Transverse colon (tissue), 4 donors: ENCODE measurements at regions not wholly inside any gene's neighbourhood (a gene's known extent, or its start where the extent isn't known, plus 50 kb on each side); places are given as distances from the start of the nearest gene placed in this dataset.

Experiments used
- DNase-seq: peaks from one replicate; pipeline ENCODE4 v3.0.0-alpha.2; 2019
- H3K27ac ChIP-seq, 4 donors: fragments of 200-600 bp; sonication (generic); 2 replicates each; pipeline ENCODE4 v1.5.1; 2016 to 2018; ENCODE audit warnings: inconsistent platforms in 4 of 4
- H3K27me3 ChIP-seq: fragments of 200-600 bp; sonication (generic); 2 replicates; pipeline ENCODE4 v1.5.1; 2017; ENCODE audit warnings: inconsistent platforms
- H3K36me3 ChIP-seq, 4 donors: fragments of 200-600 bp; sonication (generic); 2 replicates each; pipeline ENCODE4 v1.5.1; 2017 to 2019; ENCODE audit warnings: inconsistent platforms in 4 of 4
- H3K4me1 ChIP-seq, 4 donors: fragments of 200-600 bp; sonication (generic); 2 replicates each; pipeline ENCODE4 v1.5.1; 2017 to 2020; ENCODE audit warnings: inconsistent platforms in 4 of 4
- H3K4me3 ChIP-seq, 4 donors: fragments of 200-600 bp; sonication (generic); 1 replicate in 1 of 4; 2 replicates in 3 of 4; pipeline versions ENCODE4 v1.5.1 to v1.6.1; 2017 to 2019; ENCODE audit warnings: inconsistent platforms in 4 of 4
- H3K9me3 ChIP-seq, 2 donors: fragments of 200-600 bp; sonication (generic); 2 replicates each; pipeline ENCODE4 v1.5.1; 2017 to 2019; ENCODE audit warnings: inconsistent platforms in 2 of 2
- EP300 ChIP-seq: sonication (generic); formaldehyde crosslinking; IDR thresholded peaks from one replicate; pipeline ENCODE4 v1.6.1; 2017; ENCODE audit warnings: antibody characterized with exemption, low read depth
- POLR2A ChIP-seq: fragments of 450-650 bp; IDR thresholded peaks from one replicate; pipeline ENCODE4 v1.6.1; 2016; ENCODE audit warnings: antibody characterized with exemption, mild to moderate bottlenecking, moderate library complexity
- POLR2AphosphoS5 ChIP-seq, 3 donors: sonication (generic); formaldehyde crosslinking; IDR thresholded peaks; one replicate each; pipeline ENCODE4 v1.6.1; 2016; ENCODE audit warnings: antibody characterized with exemption in 3 of 3
- WGBS, 2 donors: methylation state at CpG; one replicate each; pipeline ENCODE4 v1.1.5; 2018; ENCODE audit warnings: low coverage in 1 of 2; 5-methylcytosine and 5-hydroxymethylcytosine counted together
- in situ Hi-C, 4 donors: fragments of 200-750 bp; cut with MboI; loops; one replicate each; pipeline versions ENCODE4 v1.15.0 to v1.15.1; 2017; ENCODE audit warnings: low sequenced_read_pairs in 3 of 4, low pct_ligation_motif_present in 1 of 4, low pct_unique_long_range_greater_than_20kb in 1 of 4
- intact Hi-C: fragments of 100-400 bp; cut with DNase I; formaldehyde crosslinking; loops from one replicate; pipeline ENCODE4 v1.15.1; 2023; ENCODE audit warnings: low total_unique reads
- TF ChIP-seq, protein P1 (sequence below), 5 experiments: fragments of 200-600 bp in 3 of 5; fragments of 450-650 bp in 2 of 5; sonication (generic) in 3 of 5; IDR thresholded peaks; 1 replicate in 2 of 5; 2 replicates in 3 of 5; pipeline ENCODE4 v1.5.1; 2016 to 2017; ENCODE audit warnings: antibody characterized with exemption in 5 of 5, inconsistent platforms in 3 of 5, mild to moderate bottlenecking in 2 of 5, moderate library complexity in 1 of 5

DNA sequence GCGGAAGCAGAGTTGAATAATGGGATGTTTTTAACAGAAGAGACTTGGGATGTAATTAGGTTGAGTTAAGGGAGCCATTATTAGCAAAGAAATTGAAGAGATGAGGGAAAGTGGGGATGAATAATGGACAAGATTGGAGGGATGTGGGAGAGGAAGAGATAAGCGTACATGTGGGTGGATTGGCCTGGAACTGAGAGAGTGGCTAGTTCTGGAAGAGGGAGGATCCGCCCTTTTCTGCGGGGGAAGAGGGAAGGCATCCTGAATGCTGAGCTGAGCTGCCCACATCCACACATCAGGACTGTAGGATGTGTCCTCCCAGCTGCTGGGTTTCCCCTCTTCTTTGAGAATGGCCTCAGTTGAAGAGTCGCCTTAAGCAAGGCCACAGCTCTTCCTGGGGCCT lies 68.3 kb upstream of the CADM1 start:
- H3K36me3 ChIP-seq: no peaks in the 10 kb centered on the region
- no peaks in the 10 kb centered on the region for H3K4me1 ChIP-seq
- no peak overlapping the region for H3K27ac ChIP-seq
- no peak overlapping the region for H3K4me3 ChIP-seq
- 85 to 92% methylated on average over 2 to 5 of the region's 5 CpGs for WGBS, 2 donors
- in situ Hi-C loops (no loop called here), intact Hi-C loops (no loop called here)
- TF ChIP-seq, protein P1, sequence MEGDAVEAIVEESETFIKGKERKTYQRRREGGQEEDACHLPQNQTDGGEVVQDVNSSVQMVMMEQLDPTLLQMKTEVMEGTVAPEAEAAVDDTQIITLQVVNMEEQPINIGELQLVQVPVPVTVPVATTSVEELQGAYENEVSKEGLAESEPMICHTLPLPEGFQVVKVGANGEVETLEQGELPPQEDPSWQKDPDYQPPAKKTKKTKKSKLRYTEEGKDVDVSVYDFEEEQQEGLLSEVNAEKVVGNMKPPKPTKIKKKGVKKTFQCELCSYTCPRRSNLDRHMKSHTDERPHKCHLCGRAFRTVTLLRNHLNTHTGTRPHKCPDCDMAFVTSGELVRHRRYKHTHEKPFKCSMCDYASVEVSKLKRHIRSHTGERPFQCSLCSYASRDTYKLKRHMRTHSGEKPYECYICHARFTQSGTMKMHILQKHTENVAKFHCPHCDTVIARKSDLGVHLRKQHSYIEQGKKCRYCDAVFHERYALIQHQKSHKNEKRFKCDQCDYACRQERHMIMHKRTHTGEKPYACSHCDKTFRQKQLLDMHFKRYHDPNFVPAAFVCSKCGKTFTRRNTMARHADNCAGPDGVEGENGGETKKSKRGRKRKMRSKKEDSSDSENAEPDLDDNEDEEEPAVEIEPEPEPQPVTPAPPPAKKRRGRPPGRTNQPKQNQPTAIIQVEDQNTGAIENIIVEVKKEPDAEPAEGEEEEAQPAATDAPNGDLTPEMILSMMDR (IDR thresholded peaks at IDR 0.05): no peak
- TF ChIP-seq POLR2A: no peak
- TF ChIP-seq POLR2AphosphoS5 (IDR thresholded peaks at IDR 0.05): no peak
- no peak for TF ChIP-seq EP300
- no peak for DNase-seq
- no peaks in the 10 kb centered on the region for H3K9me3 ChIP-seq
- H3K27me3 ChIP-seq: no peaks in the 10 kb centered on the region

DNA sequence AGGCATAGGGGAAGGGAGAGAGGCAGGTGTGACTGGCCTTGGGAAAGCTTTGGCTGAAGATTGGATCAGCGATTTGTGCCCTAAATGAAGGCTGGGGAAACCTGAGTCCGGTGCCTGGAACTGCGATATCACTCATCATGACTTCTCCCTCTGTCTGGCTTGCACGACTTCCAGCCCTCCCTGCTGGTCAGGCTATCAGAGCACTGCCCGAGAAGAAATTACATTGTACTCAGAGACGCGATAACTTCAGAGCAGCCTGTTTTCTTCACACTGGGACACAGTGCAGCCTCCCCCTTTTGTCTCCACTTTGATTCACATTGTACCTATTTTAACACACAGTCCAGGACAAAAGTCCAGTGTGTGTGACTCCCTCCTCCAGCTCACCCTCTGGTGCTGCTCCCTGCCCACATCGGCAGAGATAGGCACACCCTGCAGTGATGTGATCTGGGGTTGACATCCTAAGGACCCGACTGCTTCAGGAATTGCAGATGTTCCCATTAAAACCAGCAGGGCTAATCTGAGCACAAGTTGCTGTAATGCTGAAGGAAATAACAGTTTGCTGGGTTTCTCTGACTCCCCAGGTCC lies 62.1 kb upstream of the CADM1 start:
- Histone ChIP-seq H3K4me1 (no peaks in the 10 kb centered on the region), H3K4me3 (no peak overlapping the region), H3K9me3 (no peaks in the 10 kb centered on the region), H3K36me3 (no peaks in the 10 kb centered on the region), H3K27me3 (no peaks in the 10 kb centered on the region), H3K27ac (no peak overlapping the region)
- 63 to 67% methylated on average over 1 to 9 of the region's 9 CpGs for WGBS, 2 donors
- in situ Hi-C loops (no loop called here), intact Hi-C loops (no loop called here)
- TF ChIP-seq POLR2A (no peak), EP300 (no peak), POLR2AphosphoS5 (IDR thresholded peaks at IDR 0.05) (no peak)
- TF ChIP-seq, protein P1 (IDR thresholded peaks at IDR 0.05): no peak
- no peak for DNase-seq

DNA sequence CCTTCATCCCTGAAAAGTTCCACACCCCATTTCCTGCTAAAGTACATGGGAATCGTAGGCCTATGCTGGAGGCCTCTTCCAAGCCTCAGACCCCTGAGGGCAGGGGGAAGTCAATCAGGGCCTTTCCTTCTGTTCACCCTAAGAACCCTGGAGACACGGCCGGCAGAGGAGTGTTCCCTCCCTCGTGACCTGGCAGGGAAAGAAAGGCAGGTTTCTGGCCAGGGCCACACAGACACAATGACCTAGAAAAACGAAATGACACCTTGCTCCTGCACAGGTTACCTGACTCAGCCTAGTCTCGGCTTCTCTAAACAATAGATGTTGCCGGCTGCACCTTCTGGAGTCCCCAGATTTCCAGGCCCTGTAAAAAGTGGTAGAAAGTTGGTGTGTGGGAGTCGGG lies 60.6 kb upstream of the CADM1 start:
- TF ChIP-seq POLR2A (no peak), POLR2AphosphoS5 (IDR thresholded peaks at IDR 0.05) (no peak), EP300 (no peak)
- TF ChIP-seq, protein P1 (IDR thresholded peaks at IDR 0.05): no peak
- Histone ChIP-seq H3K4me1 (no peaks in the 10 kb centered on the region), H3K27ac (no peak overlapping the region), H3K9me3 (no peaks in the 10 kb centered on the region), H3K27me3 (no peaks in the 10 kb centered on the region), H3K4me3 (no peak overlapping the region), H3K36me3 (no peaks in the 10 kb centered on the region)
- intact Hi-C loops (no loop called here), in situ Hi-C loops (no loop called here)
- 82 to 100% methylated on average over 1 to 8 of the region's 8 CpGs for WGBS, 2 donors
- DNase-seq: no peak

DNA sequence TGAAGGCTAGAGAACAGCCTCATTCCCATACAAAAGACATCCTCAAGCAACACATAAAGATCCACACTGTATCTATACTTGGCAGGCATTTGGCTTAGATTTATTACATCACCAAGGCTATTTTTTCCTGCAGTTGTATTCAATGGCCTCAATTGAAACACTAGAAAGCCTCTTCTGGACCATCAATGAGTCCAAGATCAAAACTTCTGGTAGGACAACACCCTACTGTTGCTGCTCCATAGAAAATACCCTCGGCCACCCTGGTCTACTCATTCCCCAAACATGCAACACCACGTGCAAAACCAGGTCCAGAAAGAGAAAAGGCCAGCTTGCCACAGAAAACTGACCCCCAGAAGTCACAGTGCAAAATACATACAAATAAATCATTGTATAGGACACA lies 56.9 kb upstream of the CADM1 start:
- Histone ChIP-seq H3K4me1 (no peaks in the 10 kb centered on the region), H3K9me3 (no peaks in the 10 kb centered on the region), H3K4me3 (no peak overlapping the region), H3K36me3 (no peaks in the 10 kb centered on the region), H3K27ac (no peak overlapping the region), H3K27me3 (no peaks in the 10 kb centered on the region)
- no peak for TF ChIP-seq POLR2AphosphoS5 (IDR thresholded peaks at IDR 0.05)
- no peak for TF ChIP-seq POLR2A
- in situ Hi-C loops (no loop called here), intact Hi-C loops (no loop called here)
- 65 to 86% methylated on average over 1 to 2 of the region's 2 CpGs for WGBS, 2 donors
- no peak for DNase-seq

DNA sequence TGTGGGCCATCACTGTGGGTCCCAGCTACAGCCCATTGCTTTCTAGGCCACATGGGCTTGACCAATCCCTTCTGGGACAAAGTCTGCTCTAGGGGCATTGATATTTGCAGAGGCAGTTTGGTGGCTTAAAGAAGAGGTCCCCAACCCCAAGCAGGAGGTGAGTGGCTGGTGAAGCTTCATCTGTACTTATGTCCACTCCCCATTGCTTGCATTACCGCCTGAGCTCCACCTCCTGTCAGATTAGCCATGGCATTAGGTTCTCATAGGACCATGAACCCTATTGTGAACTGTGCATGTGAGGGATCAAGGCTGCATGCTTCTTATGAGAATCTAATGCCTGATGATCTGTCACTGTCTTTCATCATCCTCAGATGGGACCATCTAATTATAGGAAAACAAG lies 54.4 kb upstream of the CADM1 start:
- in situ Hi-C loops: no loop called here
- Histone ChIP-seq H3K4me3 (no peak overlapping the region), H3K27me3 (no peaks in the 10 kb centered on the region), H3K9me3 (no peaks in the 10 kb centered on the region), H3K36me3 (no peaks in the 10 kb centered on the region), H3K4me1 (no peaks in the 10 kb centered on the region), H3K27ac (no peak overlapping the region)
- 100% methylated on average over 1 of the region's 1 CpG; no CpG with 5 or more reads in 1 of the 2 donors for WGBS, 2 donors
- intact Hi-C loops: no loop called here
- DNase-seq: no peak
- TF ChIP-seq EP300 (no peak), POLR2A (no peak), POLR2AphosphoS5 (IDR thresholded peaks at IDR 0.05) (no peak)
- TF ChIP-seq, protein P1 (IDR thresholded peaks at IDR 0.05): no peak
